Tibial nerve (tissue), 4 donors: ENCODE measurements at regions not wholly inside any gene's neighbourhood (a gene's known extent, or its start where the extent isn't known, plus 50 kb on each side); places are given as distances from the start of the nearest gene placed in this dataset.

ENCODE experiments used
- DNase-seq, 2 donors: peaks; one replicate each; pipeline ENCODE4 v3.0.0-alpha.2; 2019; ENCODE audit warnings: low spot score in 2 of 2
- H3K27ac ChIP-seq, 4 donors: fragments of 200-600 bp; sonication (generic) in 3 of 4; one replicate each; pipeline ENCODE4 v1.5.1; 2017 to 2019; ENCODE audit warnings: mild to moderate bottlenecking in 1 of 4
- H3K27me3 ChIP-seq, 2 donors: fragments of 200-600 bp; sonication (generic) in 1 of 2; one replicate each; pipeline versions ENCODE4 v1.5.1 to v1.6.0; 2017 to 2019
- H3K36me3 ChIP-seq, 3 donors: fragments of 200-600 bp; sonication (generic); one replicate each; pipeline ENCODE4 v1.5.1; 2018 to 2019
- H3K4me1 ChIP-seq, 4 donors: fragments of 200-600 bp; sonication (generic) in 3 of 4; one replicate each; pipeline ENCODE4 v1.5.1; 2017 to 2019
- H3K4me3 ChIP-seq, 4 donors: fragments of 200-600 bp; sonication (generic) in 3 of 4; one replicate each; pipeline ENCODE4 v1.5.1; 2017 to 2019; ENCODE audit warnings: mild to moderate bottlenecking in 1 of 4, moderate library complexity in 1 of 4
- H3K9me3 ChIP-seq, 4 donors: fragments of 200-600 bp; sonication (generic) in 3 of 4; one replicate each; pipeline ENCODE4 v1.5.1; 2017 to 2019
- CTCF ChIP-seq, 5 experiments: fragments of 200-600 bp in 3 of 5; fragments of 450-650 bp in 2 of 5; sonication (generic) in 3 of 5; IDR thresholded peaks; one replicate each; pipeline ENCODE4 v1.5.1; 2016 to 2019; ENCODE audit warnings: antibody characterized with exemption in 5 of 5, mild to moderate bottlenecking in 3 of 5, moderate library complexity in 2 of 5
- EP300 ChIP-seq, 2 donors: sonication (generic); formaldehyde crosslinking; IDR thresholded peaks; one replicate each; pipeline ENCODE4 v1.6.1; 2017; ENCODE audit warnings: antibody characterized with exemption in 2 of 2, mild to moderate bottlenecking in 1 of 2
- POLR2A ChIP-seq, 2 donors: fragments of 450-650 bp; IDR thresholded peaks; one replicate each; pipeline ENCODE4 v1.6.1; 2017; ENCODE audit warnings: antibody characterized with exemption in 2 of 2, mild to moderate bottlenecking in 2 of 2, moderate library complexity in 2 of 2
- WGBS, 2 donors: methylation state at CpG; one replicate each; pipeline ENCODE4 v1.1.5; 2018; 5-methylcytosine and 5-hydroxymethylcytosine counted together

- Histone ChIP-seq H3K27ac (no peak overlapping the region), H3K27me3 (no peaks in the 10 kb centered on the region), H3K4me1 (no peaks in the 10 kb centered on the region), H3K9me3 (peaks cover 0 to 13% (median 0%) of the 10 kb centered on the region in 4 donors), H3K36me3 (no peaks in the 10 kb centered on the region), H3K4me3 (no peak overlapping the region)
- DNase-seq: no peak
- TF ChIP-seq POLR2A (IDR thresholded peaks at IDR 0.05) (no peak), EP300 (IDR thresholded peaks at IDR 0.05) (no peak), CTCF (IDR thresholded peaks at IDR 0.05) (no peak)
- 72 to 74% methylated on average over 9 of the region's 9 CpGs for WGBS, 2 donors
Observed at GRCh38 chr10:128776673-128777252, 650.5 kb upstream of the MKI67 start.

GRCh38 chr10:128777342-128777741 is 651.1 kb upstream of the MKI67 start:
- Histone ChIP-seq H3K9me3 (peaks cover 0 to 8% (median 0%) of the 10 kb centered on the region in 4 donors), H3K36me3 (no peaks in the 10 kb centered on the region), H3K27me3 (no peaks in the 10 kb centered on the region), H3K27ac (no peak overlapping the region), H3K4me3 (no peak overlapping the region), H3K4me1 (no peaks in the 10 kb centered on the region)
- DNase-seq: no peak
- WGBS, 2 donors: 86 to 91% methylated on average over 2 of the region's 2 CpGs
- TF ChIP-seq CTCF (IDR thresholded peaks at IDR 0.05): no peak
- TF ChIP-seq POLR2A (IDR thresholded peaks at IDR 0.05): no peak
- no peak for TF ChIP-seq EP300 (IDR thresholded peaks at IDR 0.05)

- Histone ChIP-seq H3K36me3 (no peaks in the 10 kb centered on the region), H3K27ac (no peak overlapping the region), H3K9me3 (no peaks in the 10 kb centered on the region), H3K27me3 (no peaks in the 10 kb centered on the region), H3K4me1 (no peaks in the 10 kb centered on the region), H3K4me3 (no peak overlapping the region)
- no peak for DNase-seq
- TF ChIP-seq POLR2A (IDR thresholded peaks at IDR 0.05) (no peak), EP300 (IDR thresholded peaks at IDR 0.05) (no peak), CTCF (IDR thresholded peaks at IDR 0.05) (no peak)
- WGBS, 2 donors: 81 to 85% methylated on average over 15 of the region's 15 CpGs
Observed at GRCh38 chr10:128779416-128779815, 653.2 kb upstream of the MKI67 start.

DNA sequence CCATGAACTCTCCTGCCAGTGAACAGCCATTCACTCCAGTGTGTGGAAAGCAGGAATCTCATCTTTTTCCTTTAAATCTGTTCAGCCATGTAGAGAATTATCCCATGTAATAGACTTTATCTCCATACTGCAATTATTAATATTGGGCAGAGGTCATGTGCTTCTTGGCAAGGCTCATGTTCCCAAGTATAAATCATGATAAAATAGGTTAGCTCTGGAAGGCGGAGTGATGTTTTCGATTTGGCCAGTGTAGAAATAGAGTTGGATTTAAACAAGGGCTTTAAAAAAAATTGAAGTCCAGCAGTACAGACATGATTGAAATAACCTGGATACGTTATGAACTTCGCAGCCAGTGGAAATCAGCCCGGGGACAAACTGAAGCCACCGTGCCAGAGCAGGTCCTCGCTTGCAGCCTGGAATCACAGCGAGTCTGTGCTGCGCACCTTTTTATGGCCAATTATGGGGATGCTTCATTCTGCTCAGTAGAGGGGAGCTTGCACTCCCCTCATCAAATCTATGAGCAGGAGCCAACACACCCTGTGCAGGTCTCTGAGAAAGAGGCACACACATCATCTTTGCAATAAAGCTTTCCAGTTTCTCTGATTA is 654.0 kb upstream of the MKI67 start:
- H3K4me3 ChIP-seq: no peak overlapping the region
- H3K27ac ChIP-seq: no peak overlapping the region
- DNase-seq: no peak
- TF ChIP-seq EP300 (IDR thresholded peaks at IDR 0.05): no peak
- no peaks in the 10 kb centered on the region for H3K4me1 ChIP-seq
- H3K27me3 ChIP-seq: no peaks in the 10 kb centered on the region
- WGBS, 2 donors: 78 to 85% methylated on average over 9 of the region's 9 CpGs
- no peaks in the 10 kb centered on the region for H3K9me3 ChIP-seq
- H3K36me3 ChIP-seq: no peaks in the 10 kb centered on the region

DNA sequence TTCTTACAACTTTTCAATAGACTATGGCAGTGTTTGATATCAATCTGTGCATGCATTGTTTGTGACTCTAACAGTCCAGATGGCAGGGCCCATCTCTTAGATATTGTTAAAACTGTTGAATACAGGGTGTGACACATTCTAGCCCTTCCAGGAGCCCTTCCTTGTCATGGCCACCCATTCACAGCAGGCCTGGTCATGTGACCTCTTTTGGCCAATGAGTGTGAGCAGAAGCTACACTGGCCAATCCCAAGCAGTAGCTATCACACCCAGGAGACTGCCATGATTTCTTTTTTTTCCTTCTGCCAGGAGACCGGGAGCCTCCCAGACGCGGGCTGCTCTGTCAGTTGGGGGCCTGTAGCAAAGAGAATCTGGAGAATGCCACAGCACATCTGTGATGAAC is 655.4 kb upstream of the MKI67 start:
- WGBS, 2 donors: 44 to 60% methylated on average over 3 of the region's 3 CpGs
- no peaks in the 10 kb centered on the region for H3K36me3 ChIP-seq
- no peak overlapping the region for H3K27ac ChIP-seq
- no peaks in the 10 kb centered on the region for H3K4me1 ChIP-seq
- no peaks in the 10 kb centered on the region for H3K9me3 ChIP-seq
- H3K27me3 ChIP-seq: no peaks in the 10 kb centered on the region
- no peak for DNase-seq
- no peak overlapping the region for H3K4me3 ChIP-seq
- TF ChIP-seq CTCF (IDR thresholded peaks at IDR 0.05) (no peak), EP300 (IDR thresholded peaks at IDR 0.05) (no peak), POLR2A (IDR thresholded peaks at IDR 0.05) (no peak)
